ENCODE measurements at regions not wholly inside any gene's neighbourhood (a gene's known extent, or its start where the extent isn't known, plus 50 kb on each side); places are given as distances from the start of the nearest gene placed in this dataset.

DNA sequence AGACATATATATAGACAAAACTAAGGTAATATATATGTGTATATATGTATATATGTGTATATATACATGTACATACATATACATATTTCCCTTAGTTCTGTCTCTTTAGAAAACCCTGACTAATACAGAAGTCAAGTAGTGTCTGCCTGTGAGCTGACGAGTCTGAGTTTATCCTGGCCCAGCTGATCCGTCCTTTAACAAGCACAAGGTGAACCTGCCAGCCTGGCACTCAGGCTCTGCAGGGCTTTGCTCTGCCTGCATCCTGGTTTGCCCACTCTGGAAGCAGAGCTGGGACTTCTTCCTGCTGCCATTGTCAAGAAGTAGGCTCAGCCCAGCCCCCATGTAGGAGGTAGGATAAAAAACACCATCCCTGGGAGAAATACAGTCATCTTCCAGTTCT is 388.0 kb downstream of the ICE1 start:
- TF ChIP-seq, protein P1, sequence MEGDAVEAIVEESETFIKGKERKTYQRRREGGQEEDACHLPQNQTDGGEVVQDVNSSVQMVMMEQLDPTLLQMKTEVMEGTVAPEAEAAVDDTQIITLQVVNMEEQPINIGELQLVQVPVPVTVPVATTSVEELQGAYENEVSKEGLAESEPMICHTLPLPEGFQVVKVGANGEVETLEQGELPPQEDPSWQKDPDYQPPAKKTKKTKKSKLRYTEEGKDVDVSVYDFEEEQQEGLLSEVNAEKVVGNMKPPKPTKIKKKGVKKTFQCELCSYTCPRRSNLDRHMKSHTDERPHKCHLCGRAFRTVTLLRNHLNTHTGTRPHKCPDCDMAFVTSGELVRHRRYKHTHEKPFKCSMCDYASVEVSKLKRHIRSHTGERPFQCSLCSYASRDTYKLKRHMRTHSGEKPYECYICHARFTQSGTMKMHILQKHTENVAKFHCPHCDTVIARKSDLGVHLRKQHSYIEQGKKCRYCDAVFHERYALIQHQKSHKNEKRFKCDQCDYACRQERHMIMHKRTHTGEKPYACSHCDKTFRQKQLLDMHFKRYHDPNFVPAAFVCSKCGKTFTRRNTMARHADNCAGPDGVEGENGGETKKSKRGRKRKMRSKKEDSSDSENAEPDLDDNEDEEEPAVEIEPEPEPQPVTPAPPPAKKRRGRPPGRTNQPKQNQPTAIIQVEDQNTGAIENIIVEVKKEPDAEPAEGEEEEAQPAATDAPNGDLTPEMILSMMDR (IDR thresholded peaks at IDR 0.05; ENCODE audit: low read depth, low read length) = no peak
- TF ChIP-seq MYC (IDR thresholded peaks at IDR 0.05; ENCODE audit: low read depth, low read length) (no peak), POLR2A (IDR thresholded peaks at IDR 0.05; ENCODE audit: extremely low read depth, insufficient read length) (no peak)
- TF ChIP-seq, protein P2, sequence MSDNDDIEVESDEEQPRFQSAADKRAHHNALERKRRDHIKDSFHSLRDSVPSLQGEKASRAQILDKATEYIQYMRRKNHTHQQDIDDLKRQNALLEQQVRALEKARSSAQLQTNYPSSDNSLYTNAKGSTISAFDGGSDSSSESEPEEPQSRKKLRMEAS (IDR thresholded peaks at IDR 0.05; ENCODE audit: low read depth, low read length) = no peak
- H3K4me3 ChIP-seq (ENCODE audit: low read depth, low read length) = no peak overlapping the region
- DNase-seq (ENCODE audit: low read depth) = no peak

DNA sequence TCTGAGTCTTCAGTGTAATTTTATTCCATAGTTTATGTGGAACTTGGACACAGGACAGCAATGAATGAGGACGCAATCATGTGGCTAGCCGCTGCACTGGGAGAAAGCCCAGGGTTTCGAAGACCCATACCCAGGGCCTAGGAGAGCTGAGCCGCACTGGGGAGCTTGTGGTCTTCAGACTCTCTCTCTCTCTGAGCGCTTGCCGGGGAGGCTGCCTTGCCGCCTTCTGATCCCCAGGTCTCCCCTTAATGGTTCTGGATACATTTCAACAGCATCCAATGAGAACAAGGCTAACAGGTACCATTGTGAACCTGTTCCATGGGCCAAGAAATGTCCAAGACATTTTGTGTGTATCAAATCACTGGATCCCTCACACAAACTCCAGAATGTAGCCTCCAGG is 383.4 kb downstream of the ICE1 start:
- no peak for DNase-seq (ENCODE audit: low read depth)
- H3K4me3 ChIP-seq (ENCODE audit: low read depth, low read length) = no peak overlapping the region
- TF ChIP-seq, protein P2 (IDR thresholded peaks at IDR 0.05; ENCODE audit: low read depth, low read length) = no peak
- TF ChIP-seq, protein P1 (IDR thresholded peaks at IDR 0.05; ENCODE audit: low read depth, low read length) = no peak
- TF ChIP-seq POLR2A (IDR thresholded peaks at IDR 0.05; ENCODE audit: extremely low read depth, insufficient read length) (no peak), MYC (IDR thresholded peaks at IDR 0.05; ENCODE audit: low read depth, low read length) (no peak)

DNA sequence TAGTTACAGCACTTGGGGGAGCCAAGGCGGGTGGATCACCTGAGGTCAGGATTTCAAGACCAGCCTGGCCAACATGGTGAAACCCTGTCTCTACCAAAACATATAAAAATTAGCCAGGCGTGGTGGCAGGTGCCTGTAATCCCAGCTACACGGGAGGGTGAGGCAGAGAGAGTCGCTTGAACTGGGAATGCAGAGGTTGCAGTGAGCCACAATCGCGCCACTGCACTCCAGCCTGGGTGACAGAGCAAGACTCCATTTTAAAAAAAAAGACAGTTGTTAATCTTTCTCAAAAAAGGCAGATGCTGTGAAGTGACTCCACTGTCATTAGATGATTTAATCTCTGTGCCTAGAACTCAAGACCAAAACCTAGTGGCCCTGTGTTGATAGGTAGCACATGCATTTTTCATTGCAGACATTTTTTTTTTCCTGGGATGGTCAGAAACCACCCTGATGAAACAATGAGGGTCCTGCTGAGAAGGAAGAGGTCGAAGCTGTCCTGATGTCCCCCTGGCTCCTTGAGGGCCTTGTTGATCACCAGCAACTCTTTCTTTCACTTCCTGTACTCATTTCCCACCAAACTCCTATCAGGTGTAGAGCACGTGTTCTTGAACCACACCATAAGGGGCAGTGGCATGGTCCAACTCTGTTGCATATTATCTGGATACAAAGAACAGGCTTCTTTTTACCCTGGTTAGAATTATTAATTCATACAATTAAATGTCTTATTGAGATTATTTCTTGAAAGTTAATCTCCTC is 382.2 kb downstream of the ICE1 start:
- TF ChIP-seq, protein P1 (IDR thresholded peaks at IDR 0.05; ENCODE audit: low read depth, low read length) = no peak
- TF ChIP-seq, protein P2 (IDR thresholded peaks at IDR 0.05; ENCODE audit: low read depth, low read length) = peak; percentile 55
- no peak overlapping the region for H3K4me3 ChIP-seq (ENCODE audit: low read depth, low read length)
- no peak for DNase-seq (ENCODE audit: low read depth)

DNA sequence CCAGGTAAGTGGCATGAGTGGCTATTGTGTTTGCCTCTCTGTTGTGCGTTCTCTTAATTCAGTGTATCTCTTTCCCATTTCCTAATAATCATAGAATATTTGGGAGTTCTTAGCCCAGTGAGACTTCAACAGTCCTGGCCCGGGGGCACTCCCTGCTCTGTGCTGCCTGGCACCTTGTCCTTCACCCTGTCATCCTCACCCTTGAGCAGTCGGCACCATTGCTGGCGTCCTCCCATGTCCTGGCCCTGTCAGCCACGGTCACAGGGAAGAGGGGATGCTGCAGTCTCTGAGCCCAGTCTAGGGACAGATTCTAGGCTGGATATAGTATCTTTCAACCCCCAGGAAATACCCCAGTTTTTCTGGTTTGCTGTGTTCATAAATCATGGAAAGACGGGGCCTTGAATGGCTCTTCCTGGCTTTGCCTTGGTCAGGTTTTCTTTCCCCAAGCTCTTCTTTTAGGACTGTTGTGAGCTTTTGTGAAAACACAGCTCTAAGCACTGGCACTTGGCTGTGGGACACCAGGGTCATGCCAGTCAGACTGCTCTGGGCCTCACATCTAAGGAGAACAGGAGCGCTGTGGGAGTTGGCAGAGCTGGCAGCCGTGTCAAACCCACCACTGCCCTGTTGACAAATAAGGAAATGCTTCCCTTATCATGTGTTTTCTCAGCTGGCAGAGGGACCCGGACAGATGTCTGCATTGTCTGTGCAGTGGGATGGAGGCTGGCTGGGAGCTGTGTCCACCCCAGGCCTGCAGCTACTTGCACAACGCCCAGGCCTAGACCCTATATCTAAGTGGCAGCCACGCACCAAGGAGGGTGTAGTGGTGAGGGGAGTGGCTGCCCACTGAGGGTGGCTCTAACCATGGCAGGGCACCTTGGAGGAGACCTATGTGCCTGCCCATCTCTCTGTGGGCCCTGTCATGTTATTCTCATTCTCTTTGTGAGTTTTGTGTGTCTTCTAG is 378.6 kb downstream of the ICE1 start:
- DNase-seq (ENCODE audit: low read depth) = no peak
- TF ChIP-seq POLR2A (IDR thresholded peaks at IDR 0.05; ENCODE audit: extremely low read depth, insufficient read length) (no peak), MYC (IDR thresholded peaks at IDR 0.05; ENCODE audit: low read depth, low read length) (no peak)
- TF ChIP-seq, protein P1 (IDR thresholded peaks at IDR 0.05; ENCODE audit: low read depth, low read length) = no peak
- TF ChIP-seq, protein P2 (IDR thresholded peaks at IDR 0.05; ENCODE audit: low read depth, low read length) = no peak
- H3K4me3 ChIP-seq (ENCODE audit: low read depth, low read length) = no peak overlapping the region

DNA sequence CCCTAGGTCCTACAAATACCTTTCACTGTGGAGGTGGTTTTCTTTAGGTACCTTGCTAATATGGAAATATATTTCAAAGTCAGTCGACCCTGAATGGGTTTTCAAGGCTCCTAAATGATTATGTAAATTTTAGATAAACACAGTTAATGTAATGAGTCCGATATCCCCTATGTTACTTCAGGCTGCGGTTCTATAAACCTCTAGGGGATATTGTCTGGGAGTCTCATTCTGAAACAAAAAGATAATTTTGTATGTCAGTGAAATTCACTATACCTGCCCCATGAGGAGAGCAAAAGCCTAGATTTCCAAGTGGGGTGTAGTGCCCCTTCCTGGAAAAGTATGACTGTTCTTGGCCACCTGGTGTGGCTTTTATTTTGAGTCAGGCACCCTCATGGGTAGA is 377.3 kb downstream of the ICE1 start:
- H3K4me3 ChIP-seq (ENCODE audit: low read depth, low read length) = no peak overlapping the region
- no peak for DNase-seq (ENCODE audit: low read depth)
- TF ChIP-seq, protein P1 (IDR thresholded peaks at IDR 0.05; ENCODE audit: low read depth, low read length) = no peak
- no peak for TF ChIP-seq MYC (IDR thresholded peaks at IDR 0.05; ENCODE audit: low read depth, low read length)
- no peak for TF ChIP-seq POLR2A (IDR thresholded peaks at IDR 0.05; ENCODE audit: extremely low read depth, insufficient read length)
- TF ChIP-seq, protein P2 (IDR thresholded peaks at IDR 0.05; ENCODE audit: low read depth, low read length) = no peak

All from NB4 (cell line).